ENCODE measurements at regions not wholly inside any gene's neighbourhood (a gene's known extent, or its start where the extent isn't known, plus 50 kb on each side); places are given as distances from the start of the nearest gene placed in this dataset.

- intact Hi-C loops (cut with DNase I; ENCODE audit: low total_unique reads) = no loop called here
- Histone ChIP-seq H3K9me3 (no peaks in the 10 kb centered on the region), H3K4me1 (no peaks in the 10 kb centered on the region), H3K27me3 (replicated peaks in 1 of 7) (peaks cover 0 to 5% (median 0%) of the 10 kb centered on the region in 7 donors), H3K4me3 (no peak overlapping the region), H3K36me3 (no peaks in the 10 kb centered on the region), H3K27ac (no peak overlapping the region)
- TF ChIP-seq POLR2A (IDR thresholded peaks at IDR 0.05) (no peak), POLR2AphosphoS5 (IDR thresholded peaks at IDR 0.05) (no peak)
- TF ChIP-seq, protein P1, sequence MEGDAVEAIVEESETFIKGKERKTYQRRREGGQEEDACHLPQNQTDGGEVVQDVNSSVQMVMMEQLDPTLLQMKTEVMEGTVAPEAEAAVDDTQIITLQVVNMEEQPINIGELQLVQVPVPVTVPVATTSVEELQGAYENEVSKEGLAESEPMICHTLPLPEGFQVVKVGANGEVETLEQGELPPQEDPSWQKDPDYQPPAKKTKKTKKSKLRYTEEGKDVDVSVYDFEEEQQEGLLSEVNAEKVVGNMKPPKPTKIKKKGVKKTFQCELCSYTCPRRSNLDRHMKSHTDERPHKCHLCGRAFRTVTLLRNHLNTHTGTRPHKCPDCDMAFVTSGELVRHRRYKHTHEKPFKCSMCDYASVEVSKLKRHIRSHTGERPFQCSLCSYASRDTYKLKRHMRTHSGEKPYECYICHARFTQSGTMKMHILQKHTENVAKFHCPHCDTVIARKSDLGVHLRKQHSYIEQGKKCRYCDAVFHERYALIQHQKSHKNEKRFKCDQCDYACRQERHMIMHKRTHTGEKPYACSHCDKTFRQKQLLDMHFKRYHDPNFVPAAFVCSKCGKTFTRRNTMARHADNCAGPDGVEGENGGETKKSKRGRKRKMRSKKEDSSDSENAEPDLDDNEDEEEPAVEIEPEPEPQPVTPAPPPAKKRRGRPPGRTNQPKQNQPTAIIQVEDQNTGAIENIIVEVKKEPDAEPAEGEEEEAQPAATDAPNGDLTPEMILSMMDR (IDR thresholded peaks at IDR 0.05 in 8 of 11, conservative IDR thresholded peaks at IDR 0.05 in 3 of 11) = no peak
- WGBS, 5 donors = 46 to 73% (median 57%) methylated on average over 2 of the region's 2 CpGs
- no peak for DNase-seq
These were observed 127.4 kb upstream of the POF1B start for GRCh38 chrX:85506871-85507270.

DNA sequence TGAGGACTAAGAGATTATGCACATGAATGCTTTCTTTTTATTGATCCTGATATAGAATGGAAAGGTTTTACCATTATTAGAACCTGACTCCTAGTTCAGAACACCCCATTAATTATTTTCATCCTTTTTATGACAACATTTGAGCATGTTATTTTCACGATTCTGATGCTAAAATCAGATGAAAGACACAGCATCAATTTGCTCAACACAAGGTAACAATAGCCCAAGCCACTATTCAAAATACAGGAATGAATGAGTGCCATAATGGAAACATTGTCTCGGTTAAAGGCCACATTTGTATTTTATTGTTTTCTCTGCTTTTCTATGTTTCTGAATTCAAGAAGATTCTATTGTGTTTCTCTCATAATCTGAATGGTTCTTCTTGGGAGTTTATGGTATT is 126.3 kb upstream of the POF1B start:
- 55 to 75% (median 72%) methylated on average over 2 of the region's 2 CpGs for WGBS, 5 donors

DNA sequence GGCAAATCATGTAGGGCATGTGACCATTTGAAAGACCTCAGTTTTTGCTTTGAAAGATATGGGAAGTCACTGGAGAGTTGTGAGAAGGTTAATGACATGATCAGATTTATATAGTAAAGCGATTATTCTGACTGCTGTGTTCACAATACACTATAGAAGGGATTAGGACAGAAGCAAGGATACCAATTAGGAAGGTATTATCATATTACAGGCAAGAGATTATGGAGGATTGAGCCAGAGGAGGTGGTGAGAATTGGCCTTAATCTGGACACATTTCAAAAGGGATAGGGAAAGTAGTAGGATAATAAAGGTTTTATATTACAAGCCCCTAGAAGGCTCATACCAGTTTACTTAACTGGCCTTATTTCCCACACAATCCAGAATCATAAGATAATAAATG is 124.9 kb upstream of the POF1B start:
- DNase-seq = no peak
- WGBS, 5 donors = 18 to 76% (median 59%) methylated on average over 1 of the region's 1 CpG
- Histone ChIP-seq H3K4me3 (no peak overlapping the region), H3K9me3 (no peaks in the 10 kb centered on the region), H3K27me3 (replicated peaks in 1 of 7) (peaks cover 0 to 5% (median 0%) of the 10 kb centered on the region in 7 donors), H3K4me1 (no peaks in the 10 kb centered on the region), H3K36me3 (no peaks in the 10 kb centered on the region), H3K27ac (no peak overlapping the region)
- TF ChIP-seq POLR2AphosphoS5 (IDR thresholded peaks at IDR 0.05) (no peak), POLR2A (IDR thresholded peaks at IDR 0.05) (no peak)
- TF ChIP-seq, protein P1 (IDR thresholded peaks at IDR 0.05 in 8 of 11, conservative IDR thresholded peaks at IDR 0.05 in 3 of 11) = no peak
- intact Hi-C loops (cut with DNase I; ENCODE audit: low total_unique reads) = no loop called here

More for the DNA sequence above, 126.3 kb upstream of the POF1B start:
- H3K36me3 ChIP-seq = no peaks in the 10 kb centered on the region
- no peak overlapping the region for H3K4me3 ChIP-seq
- no peak for DNase-seq
- H3K4me1 ChIP-seq = no peaks in the 10 kb centered on the region
- intact Hi-C loops (cut with DNase I; ENCODE audit: low total_unique reads) = no loop called here
- TF ChIP-seq POLR2A (IDR thresholded peaks at IDR 0.05) (no peak), POLR2AphosphoS5 (IDR thresholded peaks at IDR 0.05) (no peak)
- TF ChIP-seq, protein P1 (IDR thresholded peaks at IDR 0.05 in 8 of 11, conservative IDR thresholded peaks at IDR 0.05 in 3 of 11) = no peak
- H3K27me3 ChIP-seq (replicated peaks in 1 of 7) = peaks cover 0 to 5% (median 0%) of the 10 kb centered on the region in 7 donors
- no peaks in the 10 kb centered on the region for H3K9me3 ChIP-seq
- no peak overlapping the region for H3K27ac ChIP-seq

GRCh38 chrX:85503258-85504158 is 124.0 kb upstream of the POF1B start:
- Histone ChIP-seq H3K27me3 (replicated peaks in 1 of 7) (peaks cover 0 to 5% (median 0%) of the 10 kb centered on the region in 7 donors), H3K36me3 (no peaks in the 10 kb centered on the region), H3K9me3 (no peaks in the 10 kb centered on the region), H3K4me1 (no peaks in the 10 kb centered on the region), H3K27ac (no peak overlapping the region), H3K4me3 (no peak overlapping the region)
- TF ChIP-seq, protein P1 (IDR thresholded peaks at IDR 0.05 in 8 of 11, conservative IDR thresholded peaks at IDR 0.05 in 3 of 11) = no peak
- TF ChIP-seq POLR2A (IDR thresholded peaks at IDR 0.05) = no peak
- TF ChIP-seq POLR2AphosphoS5 (IDR thresholded peaks at IDR 0.05) = no peak
- WGBS, 5 donors = 49 to 74% (median 57%) methylated on average over 6 of the region's 6 CpGs
- no peak for DNase-seq
- intact Hi-C loops (cut with DNase I; ENCODE audit: low total_unique reads) = no loop called here

Measured in spleen (tissue), 11 donors.